ENCODE measurements at regions not wholly inside any gene's neighbourhood (a gene's known extent, or its start where the extent isn't known, plus 50 kb on each side); places are given as distances from the start of the nearest gene placed in this dataset.
A peak's percentile ranks its signal among the peaks of the same experiment; 100 is the strongest.

DNA sequence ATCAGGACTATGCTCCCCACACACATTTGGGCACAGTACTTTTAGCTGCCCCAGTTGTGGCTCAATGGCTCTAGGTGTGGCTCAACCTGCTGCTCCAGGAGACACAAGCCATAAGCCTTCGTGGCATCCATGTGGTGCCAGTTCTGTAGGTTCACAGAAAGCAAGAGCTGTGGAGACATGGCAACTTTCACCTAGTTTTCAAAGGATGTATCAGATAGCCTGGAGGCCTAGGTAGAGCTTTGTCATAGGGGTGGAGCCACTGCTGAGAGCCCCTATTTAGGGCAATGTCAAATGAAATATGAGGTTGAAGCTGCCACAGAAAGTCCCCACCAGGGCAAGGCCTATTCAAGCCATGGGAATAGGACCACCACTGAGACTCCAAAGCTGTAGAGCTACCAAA, 210.5 kb downstream of the LMO4 start:
- intact Hi-C loops (cut with DNase I, micrococcal nuclease), result no loop called here
- no peak for ATAC-seq
- DNase-seq, result no peak

DNA sequence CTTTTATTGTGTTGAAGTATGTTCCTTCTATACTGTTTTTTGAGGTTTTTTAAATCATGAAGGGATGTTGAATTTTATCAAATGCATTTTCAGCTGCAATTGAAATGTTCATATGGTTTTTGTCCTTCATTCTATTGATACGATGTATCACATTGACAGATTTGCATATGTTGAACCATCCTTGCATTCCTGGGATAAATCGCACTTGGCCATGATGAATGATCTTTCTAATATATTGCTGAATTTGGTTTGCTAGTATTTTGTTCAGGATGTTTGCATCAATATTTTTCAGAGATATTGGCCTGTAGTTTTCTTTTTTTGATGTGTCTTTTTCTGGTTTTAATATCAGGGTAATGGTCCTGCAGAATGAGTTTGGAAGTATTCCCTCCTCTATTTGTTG, 214.0 kb downstream of the LMO4 start:
- DNase-seq (no peak), ATAC-seq (no peak)
- intact Hi-C loops (cut with DNase I, micrococcal nuclease), result no loop called here

DNA sequence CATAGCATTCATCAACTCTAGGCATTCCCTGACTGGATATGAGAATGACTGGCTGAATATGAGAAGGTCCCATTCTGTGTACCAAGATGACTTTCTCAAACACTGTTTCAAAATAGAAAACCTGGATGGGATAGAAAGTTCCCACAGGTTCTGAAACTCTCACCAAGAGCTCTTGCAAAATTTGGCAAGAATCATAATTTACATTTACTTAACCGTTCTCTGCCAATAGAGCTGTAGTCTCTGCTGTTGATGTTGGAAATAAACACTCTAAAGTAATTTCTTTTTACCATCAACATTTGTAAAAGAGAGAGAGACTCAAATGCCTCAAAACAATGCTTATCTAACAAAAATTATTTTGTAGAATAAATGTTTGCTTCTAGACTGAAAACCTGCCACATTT, 221.1 kb downstream of the LMO4 start:
- intact Hi-C loops (cut with DNase I, micrococcal nuclease), result no loop called here
- ATAC-seq (no peak), DNase-seq (no peak)

DNA sequence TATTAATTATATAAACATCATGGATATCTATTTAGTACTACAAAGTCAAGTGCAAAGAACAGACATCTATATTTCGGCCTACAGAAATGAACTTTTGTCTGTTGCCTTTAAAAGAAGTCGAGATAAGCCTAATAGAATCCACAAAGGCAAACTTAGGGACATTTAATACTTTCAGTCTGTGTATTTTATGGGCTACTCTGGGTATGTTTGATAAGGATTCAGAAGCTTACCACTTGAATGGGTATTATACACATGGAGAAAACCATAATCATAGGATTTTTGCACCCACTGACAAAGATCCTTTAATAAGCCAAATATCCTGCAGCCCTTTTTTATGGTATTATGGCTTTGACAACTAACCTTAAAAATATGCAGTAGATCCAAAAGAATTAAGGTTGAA, 224.8 kb downstream of the LMO4 start:
- ATAC-seq, result no peak
- intact Hi-C loops (cut with DNase I, micrococcal nuclease), result no loop called here
- no peak for DNase-seq

DNA sequence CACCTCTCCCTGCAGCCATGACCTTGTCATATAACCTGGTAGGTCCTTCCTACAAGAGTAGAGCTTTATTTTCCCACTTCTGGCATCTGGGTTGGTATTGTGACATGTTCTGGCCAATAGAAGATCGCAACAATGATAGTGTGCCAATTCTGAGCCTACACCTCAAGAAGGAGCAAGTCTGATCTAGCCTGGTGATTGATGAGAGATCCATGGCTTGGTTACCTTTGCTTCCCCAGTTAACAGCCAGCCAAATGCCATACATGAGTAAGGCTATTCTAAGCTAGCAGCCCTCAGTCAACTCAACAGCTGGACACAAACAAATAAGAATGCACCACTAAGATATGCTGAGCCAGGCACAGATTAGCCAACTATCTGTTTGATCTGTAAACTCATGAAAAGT, 226.7 kb downstream of the LMO4 start:
- DNase-seq (no peak), ATAC-seq (no peak)
- intact Hi-C loops (cut with DNase I, micrococcal nuclease), result no loop called here

DNA sequence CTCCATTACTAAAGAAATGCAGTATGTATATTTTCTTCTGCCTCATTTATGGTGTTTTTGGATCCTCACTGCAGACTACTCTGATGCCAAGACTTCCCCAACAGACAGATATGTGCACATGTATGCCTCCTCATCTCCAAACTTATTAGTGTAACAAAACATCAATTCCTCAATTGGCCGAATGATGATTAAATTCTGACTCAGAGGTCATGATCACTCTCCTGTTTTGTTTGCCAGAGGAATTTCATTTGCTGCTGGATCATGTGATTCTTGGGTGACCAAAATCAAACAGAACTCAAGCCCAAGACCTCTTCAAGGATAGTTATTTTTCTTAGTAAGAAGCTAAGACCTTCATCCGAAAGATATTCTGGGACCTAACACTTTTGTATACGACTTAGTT, 227.6 kb downstream of the LMO4 start:
- intact Hi-C loops (cut with DNase I, micrococcal nuclease), result no loop called here
- ATAC-seq (no peak), DNase-seq (no peak)

DNA sequence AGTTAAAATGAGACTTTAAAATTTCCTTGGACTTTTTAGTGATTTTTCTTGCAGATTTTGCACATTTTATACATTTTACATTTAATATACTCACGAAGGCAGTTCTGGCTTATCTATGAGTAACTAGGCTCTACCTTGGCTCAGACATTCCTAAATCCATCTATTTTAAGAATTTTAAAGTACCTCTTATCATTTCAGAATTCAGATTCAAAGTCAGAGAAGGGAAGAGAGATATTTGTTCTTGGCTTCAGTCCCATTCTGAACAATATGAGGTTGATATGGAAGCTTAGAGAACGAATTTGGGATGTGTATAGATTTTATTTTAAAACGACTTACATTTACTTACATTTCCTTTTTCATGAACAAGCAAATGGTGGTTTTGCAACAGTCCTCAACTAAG, 230.2 kb downstream of the LMO4 start:
- intact Hi-C loops (cut with DNase I, micrococcal nuclease), result no loop called here
- no peak for DNase-seq

DNA sequence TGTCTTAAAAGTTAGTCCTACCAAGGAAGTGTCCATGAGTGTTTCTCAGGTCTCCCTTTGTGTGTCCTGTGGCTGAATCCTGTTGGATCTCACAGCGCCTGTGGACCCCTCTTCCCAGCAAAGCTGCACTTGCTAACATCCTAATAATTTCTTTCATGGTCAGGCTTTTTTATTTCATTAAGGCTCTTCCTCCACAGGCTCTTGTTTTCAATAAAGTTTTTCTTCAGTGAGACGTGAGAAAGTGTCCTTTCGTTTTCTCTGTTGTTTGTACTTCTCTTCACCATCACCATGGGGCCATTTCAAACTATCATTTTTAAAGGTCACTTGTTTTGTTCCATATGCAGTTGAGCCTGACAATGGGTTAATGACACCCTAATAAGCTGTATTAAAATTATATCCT, 231.5 kb downstream of the LMO4 start:
- ATAC-seq (no peak), DNase-seq (no peak)
- intact Hi-C loops (cut with DNase I, micrococcal nuclease), result no loop called here

More for the DNA sequence above, 230.2 kb downstream of the LMO4 start:
- no peak for ATAC-seq

DNA sequence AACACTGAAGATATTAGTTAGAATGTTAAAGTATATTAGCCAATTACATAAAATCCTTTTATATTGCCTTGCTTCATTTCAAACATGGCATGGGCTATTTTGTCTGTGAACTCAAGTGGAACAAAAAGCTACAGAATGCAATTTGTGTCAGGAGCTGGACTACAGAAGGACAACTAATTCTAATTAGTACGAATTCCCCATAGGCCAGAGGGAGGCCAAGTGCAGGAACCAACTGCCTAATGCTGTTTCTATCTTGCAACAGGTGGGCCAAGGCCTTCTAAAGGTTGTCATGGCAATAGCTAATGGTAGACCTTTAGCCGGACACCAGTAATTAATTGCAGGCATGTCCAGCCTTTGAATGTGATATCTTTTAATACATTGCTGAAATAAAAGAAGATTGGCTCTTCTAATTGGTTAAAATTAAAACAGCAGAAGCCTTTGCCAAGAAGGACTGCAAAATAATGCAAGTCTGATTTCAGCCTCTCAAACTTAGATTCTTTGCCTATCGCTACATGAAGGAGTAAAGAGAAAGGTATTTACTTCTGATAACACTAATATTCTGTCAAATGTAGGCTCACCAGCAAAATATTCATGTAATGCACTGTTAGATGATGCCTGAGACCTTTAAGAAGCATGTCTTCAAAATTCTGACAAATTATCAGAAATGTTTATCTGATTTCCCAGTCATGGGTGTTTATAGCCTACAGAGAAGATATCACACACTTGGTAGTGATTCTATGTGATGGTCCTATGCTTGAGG, 232.1 kb downstream of the LMO4 start:
- intact Hi-C loops (cut with DNase I, micrococcal nuclease), result no loop called here
- DNase-seq, result no peak
- no peak for ATAC-seq

DNA sequence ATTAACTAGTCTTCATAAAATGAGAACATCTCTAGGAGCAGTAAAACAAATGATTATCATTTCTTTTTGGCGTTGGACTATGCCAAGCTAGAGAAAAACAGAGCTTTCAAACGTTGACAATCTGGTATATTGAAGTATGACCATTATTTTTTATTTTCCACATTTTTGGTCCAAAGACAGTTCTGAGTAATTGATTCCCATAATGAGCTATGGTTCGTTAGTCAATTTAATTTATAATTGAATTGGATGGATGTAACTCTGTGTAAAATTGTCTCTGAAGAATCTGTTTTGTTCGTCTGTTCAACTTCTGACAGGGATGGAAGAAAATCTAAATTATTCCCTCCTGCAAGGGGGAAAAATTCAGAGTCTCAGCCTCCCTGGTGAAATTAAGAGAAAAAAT, 234.5 kb downstream of the LMO4 start:
- no peak for DNase-seq
- intact Hi-C loops (cut with DNase I, micrococcal nuclease), result no loop called here
- ATAC-seq, result no peak

DNA sequence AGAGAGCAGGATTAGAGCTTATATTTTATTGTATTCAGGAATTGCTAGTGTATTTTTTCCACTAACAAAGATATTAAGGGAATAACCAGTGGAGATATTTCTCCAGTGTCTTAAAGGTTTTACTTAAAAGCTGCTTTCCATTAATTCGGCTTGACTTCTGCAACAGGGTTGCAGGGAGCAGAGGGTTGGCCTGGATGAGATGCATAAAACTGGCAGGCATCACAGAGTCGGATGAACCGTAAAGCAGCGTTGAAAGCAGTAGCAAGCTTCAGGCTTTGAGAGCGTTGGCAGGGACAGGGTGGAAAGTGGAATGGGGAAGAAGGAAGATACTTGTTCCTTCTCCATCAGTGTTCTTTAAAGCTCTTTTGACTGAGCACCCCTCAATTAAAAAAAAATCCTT, 237.2 kb downstream of the LMO4 start:
- ATAC-seq (no peak), DNase-seq (no peak)
- intact Hi-C loops (cut with DNase I, micrococcal nuclease), result no loop called here

DNA sequence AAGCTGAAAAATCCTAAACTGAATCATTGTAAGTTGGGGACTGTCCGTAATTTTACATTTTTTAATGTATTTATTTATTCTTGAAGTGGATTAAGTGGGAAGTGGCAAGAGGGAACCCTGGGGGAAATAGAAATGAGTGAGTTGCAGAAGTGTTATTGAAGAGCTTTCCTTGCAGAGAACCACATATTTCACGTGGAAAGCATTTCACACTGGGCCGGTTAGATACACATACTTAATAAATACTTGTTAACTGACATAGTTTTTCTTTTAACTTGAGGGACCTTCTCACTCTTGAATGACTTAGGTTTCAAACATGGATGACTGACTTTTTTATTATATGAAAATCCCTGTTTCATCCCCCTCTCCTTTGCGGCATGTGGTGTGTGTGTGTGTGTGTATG, 239.3 kb downstream of the LMO4 start:
- intact Hi-C loops (cut with DNase I, micrococcal nuclease), result no loop called here
- no peak for ATAC-seq
- DNase-seq, result no peak

DNA sequence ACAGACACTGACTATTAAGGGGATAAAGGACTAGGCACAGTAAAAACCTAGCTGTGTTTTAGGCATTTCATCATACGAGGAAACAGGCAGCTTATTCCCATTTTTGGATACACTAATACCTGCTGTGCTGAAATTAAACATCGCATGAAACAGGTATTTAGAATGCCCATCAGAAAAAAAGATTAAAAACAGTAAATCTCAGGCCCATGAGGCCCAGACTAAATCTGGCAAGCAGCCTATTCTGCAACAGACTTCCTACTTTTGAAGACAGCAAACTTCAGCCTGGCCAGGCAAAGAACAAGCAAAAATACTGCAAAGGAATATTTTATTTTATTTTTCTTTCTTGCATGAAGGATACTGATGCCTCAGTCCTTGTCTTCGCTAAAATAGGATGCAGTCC, 240.2 kb downstream of the LMO4 start:
- DNase-seq (no peak), ATAC-seq (no peak)
- intact Hi-C loops (cut with DNase I, micrococcal nuclease), result no loop called here

DNA sequence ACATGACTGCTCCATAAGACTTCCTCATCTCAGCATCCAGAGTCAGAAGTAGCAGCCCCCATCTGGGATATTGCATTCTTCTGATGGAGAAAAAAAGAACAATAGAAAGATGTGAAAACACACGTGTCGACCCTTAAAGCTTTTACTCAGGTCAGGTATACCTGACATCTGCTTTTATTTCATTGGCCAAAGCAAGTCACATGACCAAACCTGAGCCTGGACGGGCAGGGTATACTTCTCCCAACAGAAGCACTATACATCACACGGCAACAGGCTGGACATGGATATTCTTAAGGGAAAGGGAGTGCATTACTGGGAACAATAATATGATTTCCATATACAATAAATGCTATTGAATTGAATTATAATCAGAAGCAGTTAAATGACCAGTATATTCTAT, 243.3 kb downstream of the LMO4 start:
- no peak for ATAC-seq
- intact Hi-C loops (cut with DNase I, micrococcal nuclease), result no loop called here
- no peak for DNase-seq

DNA sequence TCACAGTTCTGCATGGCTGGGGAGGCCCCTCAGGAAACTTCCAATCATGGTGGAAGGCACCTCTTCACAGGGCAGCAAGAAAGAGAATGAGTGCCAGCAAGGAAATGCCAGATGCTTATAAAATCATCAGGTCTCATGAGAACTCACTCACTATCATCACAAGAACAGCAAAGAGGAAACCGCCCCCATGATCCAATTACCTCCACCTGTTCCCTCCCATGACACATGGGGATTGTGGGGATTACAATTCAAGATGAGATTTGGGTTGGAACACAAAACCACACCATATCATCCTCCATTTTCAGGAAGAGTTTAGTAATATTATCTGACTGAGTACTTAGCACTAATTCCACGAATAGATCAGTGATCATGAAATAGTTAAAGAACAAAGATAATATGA, 244.2 kb downstream of the LMO4 start:
- DNase-seq, result no peak
- no peak for ATAC-seq
- intact Hi-C loops (cut with DNase I, micrococcal nuclease), result no loop called here

DNA sequence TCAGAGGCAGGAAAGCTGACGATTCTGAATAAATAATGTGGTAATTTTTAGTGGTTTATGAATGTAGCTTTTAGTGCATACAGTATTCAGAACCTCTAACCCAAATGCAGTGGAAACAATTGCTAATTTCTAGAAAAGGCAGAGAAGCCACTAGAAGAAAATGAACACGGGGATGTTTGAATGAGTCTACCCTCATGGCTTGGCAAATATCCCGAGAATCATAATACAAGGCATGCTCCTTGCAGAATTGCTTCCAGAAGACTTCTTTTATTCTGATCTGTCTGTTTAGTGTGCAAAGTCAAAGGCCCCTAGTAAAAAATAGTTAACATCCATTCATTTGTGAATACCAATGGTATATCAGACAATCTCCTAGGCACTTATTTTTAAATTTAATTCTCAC, 246.8 kb downstream of the LMO4 start:
- DNase-seq, result no peak
- ATAC-seq, result no peak
- intact Hi-C loops (cut with DNase I, micrococcal nuclease), result no loop called here

DNA sequence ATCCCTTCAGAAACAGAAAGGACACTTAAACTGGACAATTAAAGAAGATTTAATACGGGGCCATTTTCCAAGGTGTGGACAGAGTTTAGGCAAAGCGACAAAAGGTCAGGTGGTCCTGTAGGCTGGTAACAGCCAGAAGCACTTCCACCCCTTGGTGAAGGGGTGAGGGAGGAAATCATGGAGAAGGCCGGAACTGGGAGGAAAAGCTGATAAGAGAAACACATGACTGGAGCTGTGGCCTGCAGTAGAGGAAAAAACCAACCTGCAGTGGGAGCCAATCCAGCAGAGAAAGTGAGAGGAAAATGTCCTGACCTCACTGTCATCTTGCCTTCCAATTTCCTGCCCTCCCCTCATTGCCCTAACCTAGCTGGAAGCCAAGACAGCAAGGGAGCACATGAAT, 249.8 kb downstream of the LMO4 start:
- intact Hi-C loops (cut with DNase I, micrococcal nuclease), result no loop called here
- no peak for DNase-seq
- no peak for ATAC-seq

DNA sequence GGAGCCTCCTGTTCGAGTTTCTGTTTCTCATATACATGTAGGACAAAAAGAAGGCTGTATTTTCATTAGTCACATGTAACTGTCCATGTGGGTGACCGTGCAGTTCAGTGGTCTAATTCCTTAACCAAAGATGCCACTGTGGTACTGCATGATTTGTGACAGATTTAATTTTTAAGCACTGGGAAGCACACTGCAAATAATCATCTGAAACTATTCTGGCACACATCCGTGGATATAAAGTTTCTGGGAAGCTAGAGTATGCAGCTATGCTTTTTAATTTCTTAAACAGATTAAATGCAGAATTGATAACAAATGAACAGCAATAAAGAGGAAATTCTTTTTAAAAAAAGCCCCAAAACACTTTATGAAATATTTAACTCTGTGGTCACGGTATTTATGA, 254.8 kb downstream of the LMO4 start:
- DNase-seq, result no peak
- intact Hi-C loops (cut with DNase I, micrococcal nuclease), result no loop called here
- ATAC-seq, result no peak

DNA sequence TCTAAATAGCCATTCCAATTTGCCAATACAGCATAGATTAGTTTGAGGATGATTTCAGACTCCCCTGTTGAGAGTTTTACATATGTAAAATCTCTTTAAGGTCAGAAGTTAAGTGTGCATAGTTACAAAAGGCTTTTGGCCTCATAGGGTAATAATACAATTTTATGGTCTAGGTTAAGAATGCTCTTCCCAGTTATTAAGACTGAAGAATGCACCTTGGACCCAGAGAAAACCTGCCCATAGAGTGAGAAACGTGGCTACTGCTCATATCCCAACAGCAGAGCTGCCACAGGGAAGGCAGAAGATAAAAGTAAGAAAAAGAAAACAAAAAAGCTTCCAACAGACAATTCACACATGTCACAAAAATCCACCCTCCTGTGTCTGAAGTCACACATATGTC, 255.9 kb downstream of the LMO4 start:
- intact Hi-C loops (cut with DNase I, micrococcal nuclease), result no loop called here
- DNase-seq (no peak), ATAC-seq (peak; percentile 99)

DNA sequence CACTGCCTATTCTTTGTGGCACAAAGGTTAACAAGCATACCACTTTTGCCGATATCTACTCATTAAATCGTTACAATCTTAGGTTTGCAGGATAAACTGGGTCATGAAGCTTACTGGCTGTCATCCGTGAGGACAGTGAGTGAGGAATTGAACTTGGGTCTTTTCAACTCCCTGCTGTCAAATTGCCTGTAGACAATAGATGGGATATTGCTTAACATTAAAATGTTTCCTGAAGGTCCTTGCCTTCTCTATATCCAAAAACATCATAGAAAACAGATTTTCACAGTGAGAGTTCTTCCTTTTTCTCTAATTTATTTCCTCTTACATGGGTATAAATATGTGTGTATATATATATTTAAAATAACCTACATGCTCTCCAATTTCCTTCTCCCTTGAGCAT, 257.8 kb downstream of the LMO4 start:
- intact Hi-C loops (cut with DNase I, micrococcal nuclease), result no loop called here
- no peak for DNase-seq
- ATAC-seq, result no peak

DNA sequence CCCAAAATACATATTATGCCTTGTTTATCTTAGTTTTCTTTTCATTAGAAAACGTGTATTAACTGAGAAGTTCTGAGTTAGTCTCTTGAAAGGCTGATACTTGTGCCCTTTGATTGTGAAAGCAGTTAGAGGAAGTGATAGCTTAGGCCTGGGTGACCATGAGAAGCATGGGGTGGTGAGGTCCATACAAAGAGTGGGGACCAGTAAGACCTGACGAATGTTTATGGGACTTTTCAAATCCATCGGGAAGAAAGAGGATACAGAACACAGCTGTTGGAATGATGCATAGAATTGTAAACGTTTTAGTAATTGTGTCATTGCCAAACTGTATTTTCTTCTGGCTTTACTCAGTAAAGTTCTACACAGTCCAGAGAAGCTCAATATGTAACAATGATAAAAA, 259.8 kb downstream of the LMO4 start:
- intact Hi-C loops (cut with DNase I, micrococcal nuclease), result no loop called here
- ATAC-seq (no peak), DNase-seq (no peak)

DNA sequence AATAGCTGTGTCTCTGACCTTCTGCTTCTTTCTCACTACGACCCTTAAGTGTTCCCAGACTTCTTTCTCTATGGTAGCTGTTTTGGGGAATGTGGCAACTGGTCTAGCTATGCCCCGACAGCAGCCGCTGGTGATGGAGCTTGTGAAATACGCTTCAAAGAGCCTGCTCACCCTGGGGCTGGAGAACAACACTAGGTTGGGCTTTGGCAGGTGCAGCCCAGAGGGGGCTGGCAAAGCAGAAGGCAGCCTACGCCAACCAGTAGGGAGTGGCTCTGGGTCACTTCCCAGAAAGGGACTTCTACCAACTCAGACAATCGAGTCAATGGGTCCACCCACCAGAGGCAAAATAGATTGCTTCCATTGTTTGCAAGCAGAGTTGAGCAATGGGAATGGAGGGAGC, 262.8 kb downstream of the LMO4 start:
- intact Hi-C loops (cut with DNase I, micrococcal nuclease), result no loop called here
- ATAC-seq, result no peak
- DNase-seq, result no peak
